HG02798 (cell line): ENCODE measurements at regions not wholly inside any gene's neighbourhood (a gene's known extent, or its start where the extent isn't known, plus 50 kb on each side); places are given as distances from the start of the nearest gene placed in this dataset.

Experiments used
- ATAC-seq: cut with Tn5 transposase; IDR thresholded peaks from one replicate; pipeline ENCODE4 v1.9.1; 2021; ENCODE audit warnings: mild to moderate bottlenecking; ENCODE audit not compliant: unreplicated experiment, poor library complexity

DNA sequence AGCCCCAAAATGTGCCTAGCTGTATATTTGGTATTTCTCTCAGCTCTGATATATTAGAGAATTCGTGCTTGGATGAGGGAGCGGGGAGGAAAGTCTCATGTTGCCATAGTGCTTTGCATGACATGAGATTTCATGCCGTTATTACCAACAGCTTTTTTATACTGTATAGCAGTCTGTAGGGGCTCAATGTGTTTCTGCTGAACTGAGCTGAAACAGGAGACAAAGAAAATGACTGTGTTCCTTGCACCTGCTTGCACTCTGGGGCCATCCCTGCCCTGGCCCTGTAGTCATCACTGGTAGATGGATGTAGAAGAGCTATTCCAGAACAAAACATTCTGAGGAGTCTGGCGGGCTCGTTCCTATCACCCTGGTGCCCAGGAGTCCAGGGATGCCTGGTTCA is 128.0 kb upstream of the SASH1 start:
- no peak for ATAC-seq

DNA sequence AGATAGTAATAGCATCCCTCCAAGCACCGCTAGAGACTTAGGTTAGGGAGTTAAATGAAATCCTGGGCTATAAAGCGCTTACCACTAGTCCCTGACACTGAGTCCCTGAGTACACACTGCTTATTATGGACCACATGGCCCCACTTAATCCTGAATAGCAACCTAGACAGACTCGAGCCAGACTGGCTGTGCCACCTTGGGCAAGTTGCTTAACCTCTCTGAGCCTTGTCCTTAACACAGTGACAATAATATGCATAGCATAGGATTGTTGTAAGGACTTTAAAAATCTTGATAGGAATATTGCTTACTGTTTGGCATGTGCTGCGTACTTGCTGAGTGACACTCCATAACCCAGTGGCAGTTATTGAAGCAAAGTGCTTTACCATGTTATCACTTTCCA is 125.6 kb upstream of the SASH1 start:
- no peak for ATAC-seq

GRCh38 chr6:148217921-148218320 is 124.7 kb upstream of the SASH1 start:
- ATAC-seq = no peak

- no peak for ATAC-seq
Observed at GRCh38 chr6:148218542-148219258, 123.9 kb upstream of the SASH1 start.

- no peak for ATAC-seq
Observed at GRCh38 chr6:148221196-148221979, 121.2 kb upstream of the SASH1 start.

- ATAC-seq = no peak
Observed at GRCh38 chr6:148222376-148222775, 120.3 kb upstream of the SASH1 start.

- ATAC-seq = no peak
Observed at GRCh38 chr6:148222846-148223245, 119.8 kb upstream of the SASH1 start.

DNA sequence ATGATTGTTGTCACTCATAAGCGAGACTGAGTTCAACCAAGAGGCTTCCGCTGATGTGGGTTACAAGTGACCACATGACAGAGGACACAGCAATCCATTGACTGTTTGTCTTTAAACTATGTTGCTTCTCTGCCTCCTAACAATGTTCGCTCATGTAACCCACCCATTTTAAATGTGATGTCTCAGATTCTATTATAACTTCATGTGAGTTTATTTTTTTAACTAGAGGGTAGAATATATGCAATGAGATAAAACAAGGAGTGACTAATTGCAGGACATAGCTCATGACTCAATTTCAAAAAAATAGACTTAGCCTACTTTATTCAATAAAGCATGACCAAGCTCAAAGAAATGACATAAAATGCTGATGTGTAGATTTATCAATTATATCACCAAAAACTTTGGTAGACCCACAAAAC is 119.2 kb upstream of the SASH1 start:
- ATAC-seq = no peak

GRCh38 chr6:148225871-148226270 is 116.8 kb upstream of the SASH1 start:
- ATAC-seq = no peak

DNA sequence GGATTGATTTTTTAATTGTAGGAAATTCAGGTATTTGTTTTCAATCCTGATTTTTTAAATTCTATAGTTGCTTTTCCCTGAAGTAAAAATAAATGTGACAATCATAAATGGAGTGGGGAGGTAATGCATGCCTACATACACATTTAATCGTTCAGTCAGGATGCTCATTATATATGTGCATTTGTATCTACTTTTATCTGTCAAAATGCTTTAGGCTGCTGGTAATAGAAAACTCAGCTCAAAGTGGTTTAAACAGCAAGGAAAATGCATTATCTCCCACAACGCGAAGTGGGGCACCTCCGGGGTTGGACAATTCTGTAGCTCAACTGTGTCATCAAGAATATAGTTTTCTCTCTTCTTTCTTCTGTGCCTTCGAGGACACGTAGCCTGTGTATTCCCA is 116.4 kb upstream of the SASH1 start:
- no peak for ATAC-seq

DNA sequence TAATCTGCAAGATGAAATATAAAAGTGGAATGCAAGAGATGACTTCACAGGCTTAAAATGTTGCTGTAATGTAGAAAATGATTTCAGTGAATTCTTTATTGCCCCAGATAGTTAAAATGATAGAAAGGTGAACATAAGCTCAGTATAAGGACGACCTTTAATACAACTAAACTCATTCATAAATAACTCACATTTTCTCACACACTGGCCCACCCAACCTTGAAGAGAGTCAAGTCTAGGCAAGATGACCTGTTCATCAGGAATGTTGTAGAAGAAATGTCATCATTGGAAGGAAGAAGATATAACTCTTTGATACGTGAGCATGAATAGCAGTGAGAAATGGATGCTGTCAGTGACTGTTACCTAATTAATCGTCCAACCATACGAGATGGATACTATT is 111.1 kb upstream of the SASH1 start:
- ATAC-seq = no peak

GRCh38 chr6:148235446-148235845 is 107.2 kb upstream of the SASH1 start:
- no peak for ATAC-seq

DNA sequence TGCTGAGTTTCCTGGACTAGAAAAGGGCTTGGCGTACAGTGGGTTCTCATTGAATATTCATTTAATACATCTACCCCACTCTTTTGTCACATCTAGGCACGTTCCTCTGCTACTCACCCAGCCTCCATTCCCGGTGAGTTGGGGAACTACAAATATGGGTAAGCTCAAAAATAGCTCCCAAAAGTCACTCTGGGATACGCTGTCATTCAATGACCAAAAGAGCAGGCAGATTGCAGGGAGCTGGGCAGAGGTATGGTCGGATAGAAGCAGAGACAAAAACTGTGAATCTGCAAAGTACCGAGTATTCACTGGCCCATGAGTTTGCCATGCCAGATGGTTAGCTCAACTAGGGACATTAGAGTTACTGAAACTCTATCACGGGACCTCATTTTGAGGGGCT is 103.9 kb upstream of the SASH1 start:
- no peak for ATAC-seq

DNA sequence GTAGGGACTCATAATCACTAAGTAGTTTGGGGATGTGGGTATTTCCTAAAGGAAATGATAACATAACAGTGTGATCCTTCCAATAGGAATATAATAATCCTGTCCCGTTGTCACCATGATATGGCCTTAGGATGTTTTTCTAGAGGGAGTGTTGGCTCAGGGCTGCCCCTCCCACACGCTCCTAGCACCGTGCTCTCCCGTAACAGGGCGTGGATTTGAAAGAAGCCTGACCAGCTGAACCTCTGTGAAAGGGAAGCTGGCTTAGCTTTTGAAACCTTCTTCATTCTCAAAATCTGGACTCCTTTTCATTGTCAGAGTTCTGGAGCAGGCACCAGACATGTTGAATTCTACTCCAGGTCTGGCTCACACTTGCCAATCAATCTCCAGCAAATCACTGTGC is 103.4 kb upstream of the SASH1 start:
- ATAC-seq = no peak

DNA sequence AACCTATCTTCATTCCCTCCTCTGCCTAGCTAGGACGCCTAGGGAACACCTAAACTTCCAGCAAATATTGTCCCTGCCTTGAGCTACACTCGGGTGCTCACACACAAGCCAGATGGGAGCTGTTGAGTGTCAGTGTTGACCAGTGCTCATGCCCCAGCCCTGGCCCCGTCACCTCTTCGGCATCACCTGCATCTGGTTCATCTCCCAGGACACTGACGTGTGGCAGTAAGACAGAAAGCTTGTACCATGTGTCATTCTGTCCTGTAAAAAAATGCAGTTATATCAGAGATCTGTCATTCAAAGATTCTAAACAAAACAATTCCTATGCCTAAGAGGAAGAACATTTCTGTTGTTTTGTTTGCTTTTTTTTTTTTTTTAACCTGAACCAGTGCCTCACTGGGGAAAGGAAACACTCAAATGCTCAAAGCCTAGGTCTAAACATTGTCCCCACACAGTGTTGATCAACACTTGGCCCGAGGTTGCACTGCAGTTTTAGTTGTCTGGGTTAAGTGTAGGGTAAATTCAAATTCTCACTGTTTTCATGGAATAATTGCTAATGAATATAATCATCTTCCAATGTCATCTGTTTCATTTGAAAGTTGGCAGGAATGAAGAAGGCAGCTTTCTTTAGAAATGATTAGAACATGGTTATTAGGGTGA is 102.7 kb upstream of the SASH1 start:
- no peak for ATAC-seq

GRCh38 chr6:148240461-148240840 is 102.2 kb upstream of the SASH1 start:
- ATAC-seq = no peak

GRCh38 chr6:148240861-148241477 is 101.7 kb upstream of the SASH1 start:
- ATAC-seq = no peak

DNA sequence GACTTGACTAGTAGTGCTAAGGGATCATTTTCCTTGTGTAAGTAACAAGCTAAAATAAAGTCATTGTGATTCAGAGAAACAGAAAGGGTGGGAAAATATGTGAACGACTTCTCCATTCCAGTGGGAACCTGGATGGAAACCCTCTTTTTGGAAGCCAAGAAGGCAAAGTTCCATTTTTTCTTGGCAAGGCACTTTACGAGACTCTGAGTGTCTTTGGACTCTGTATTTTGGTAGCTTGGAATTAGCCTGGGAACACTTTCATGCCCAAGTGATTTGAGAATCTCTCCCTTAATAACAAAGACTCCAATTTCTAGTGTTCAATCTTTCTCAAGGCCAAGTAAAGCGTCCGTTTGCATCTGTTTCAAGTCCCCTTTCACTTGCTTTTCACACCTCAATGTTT is 100.5 kb upstream of the SASH1 start:
- ATAC-seq = no peak

GRCh38 chr6:148244217-148244935 is 98.3 kb upstream of the SASH1 start:
- no peak for ATAC-seq

DNA sequence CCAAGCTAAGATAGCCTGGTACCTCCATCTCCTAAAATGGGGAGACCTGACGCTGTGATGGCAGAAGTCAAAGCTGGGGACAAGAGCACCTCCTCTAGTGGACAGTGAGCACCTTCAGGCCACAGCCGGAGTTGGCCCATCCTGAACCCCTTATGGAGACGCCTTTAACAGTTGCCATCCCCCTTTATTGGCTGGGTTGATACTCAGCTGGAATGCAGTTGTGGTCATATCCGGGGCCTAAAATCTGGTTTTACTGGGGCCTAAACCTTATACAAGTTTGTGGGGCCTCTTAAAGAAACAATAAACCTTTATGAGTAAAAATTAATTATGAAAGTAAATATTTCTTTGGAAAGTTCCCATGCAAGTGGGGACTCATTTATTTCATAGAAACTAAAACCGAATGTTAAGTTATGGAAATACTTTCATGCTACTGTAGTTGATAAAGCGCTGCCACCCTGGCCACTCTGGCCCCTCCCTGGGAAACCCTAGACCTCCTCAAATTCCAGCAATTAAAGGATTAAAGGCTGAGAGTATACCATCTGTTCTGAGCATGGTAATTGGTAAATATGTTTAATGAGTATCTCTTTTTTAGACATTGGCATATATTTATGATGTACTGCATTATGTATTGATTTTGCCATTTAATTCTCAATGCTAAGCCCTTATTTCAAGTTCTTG is 95.1 kb upstream of the SASH1 start:
- ATAC-seq = no peak
